ENCODE measurements at regions not wholly inside any gene's neighbourhood (a gene's known extent, or its start where the extent isn't known, plus 50 kb on each side); places are given as distances from the start of the nearest gene placed in this dataset.

- no peak for DNase-seq
These were observed 130.5 kb upstream of the ANO3 start for GRCh38 chr11:26201411-26201810.

GRCh38 chr11:26202754-26203153 lies 129.2 kb upstream of the ANO3 start:
- DNase-seq, result no peak

- DNase-seq, result no peak
These were observed 127.8 kb upstream of the ANO3 start for GRCh38 chr11:26204101-26204500.

GRCh38 chr11:26204839-26205238 lies 127.1 kb upstream of the ANO3 start:
- DNase-seq, result no peak

- DNase-seq, result no peak
These were observed 112.5 kb upstream of the ANO3 start for GRCh38 chr11:26219183-26220117.

- DNase-seq, result no peak
These were observed 106.3 kb upstream of the ANO3 start for GRCh38 chr11:26225646-26226045.

- no peak for DNase-seq
These were observed 104.6 kb upstream of the ANO3 start for GRCh38 chr11:26227301-26227746.

- DNase-seq, result no peak
These were observed 103.9 kb upstream of the ANO3 start for GRCh38 chr11:26227883-26228502.

GRCh38 chr11:26228778-26229177 lies 103.2 kb upstream of the ANO3 start:
- DNase-seq, result no peak

- no peak for DNase-seq
These were observed 102.7 kb upstream of the ANO3 start for GRCh38 chr11:26229257-26229656.

GRCh38 chr11:26229981-26230380 lies 101.9 kb upstream of the ANO3 start:
- DNase-seq, result no peak

GRCh38 chr11:26231252-26231661 lies 100.7 kb upstream of the ANO3 start:
- DNase-seq, result no peak

GRCh38 chr11:26234451-26234850 lies 97.5 kb upstream of the ANO3 start:
- no peak for DNase-seq

- no peak for DNase-seq
These were observed 88.5 kb upstream of the ANO3 start for GRCh38 chr11:26243426-26243825.

- DNase-seq, result no peak
These were observed 87.7 kb upstream of the ANO3 start for GRCh38 chr11:26244207-26244606.

GRCh38 chr11:26245046-26245445 lies 86.9 kb upstream of the ANO3 start:
- no peak for DNase-seq

GRCh38 chr11:26247340-26247739 lies 84.6 kb upstream of the ANO3 start:
- DNase-seq, result no peak

- no peak for DNase-seq
These were observed 83.3 kb upstream of the ANO3 start for GRCh38 chr11:26248661-26249060.

- no peak for DNase-seq
These were observed 77.6 kb upstream of the ANO3 start for GRCh38 chr11:26254378-26254777.

GRCh38 chr11:26263769-26264168 lies 68.2 kb upstream of the ANO3 start:
- DNase-seq, result no peak

- no peak for DNase-seq
These were observed 67.7 kb upstream of the ANO3 start for GRCh38 chr11:26264266-26264665.

GRCh38 chr11:26268980-26269660 lies 62.8 kb upstream of the ANO3 start:
- DNase-seq, result no peak

GRCh38 chr11:26271666-26272065 lies 60.3 kb upstream of the ANO3 start:
- DNase-seq, result no peak

Measured in stimulated activated CD4-positive, alpha-beta T cell treated with anti-CD3 and anti-CD28 coated beads, Interleukin-2, amount 100 ng/mL, for 48 hours (primary cell).